Neuronal stem cell (in vitro differentiated cells): ENCODE measurements at regions not wholly inside any gene's neighbourhood (a gene's known extent, or its start where the extent isn't known, plus 50 kb on each side); places are given as distances from the start of the nearest gene placed in this dataset.

Experiments used
- DNase-seq: peaks from one replicate; pipeline ENCODE4 v3.0.0-alpha.2; 2013; ENCODE audit warnings: low spot score
- H2AFZ ChIP-seq: one replicate; pipeline ENCODE4 v1.6.1; 2013; ENCODE audit warnings: mild to moderate bottlenecking, low read length, inconsistent platforms
- H2AK5ac ChIP-seq: 2 replicates; pipeline ENCODE4 v1.6.1; 2013; ENCODE audit warnings: low read depth, mild to moderate bottlenecking, inconsistent platforms, low read length, moderate library complexity, mixed read lengths
- H2BK120ac ChIP-seq: 2 replicates; pipeline ENCODE4 v1.6.1; 2013; ENCODE audit warnings: low read depth, mild to moderate bottlenecking, inconsistent platforms, low read length, moderate library complexity, mixed read lengths
- H2BK12ac ChIP-seq: one replicate; pipeline ENCODE4 v1.6.1; 2013; ENCODE audit warnings: low read length, inconsistent platforms
- H2BK15ac ChIP-seq: 2 replicates; pipeline ENCODE4 v1.6.1; 2013; ENCODE audit warnings: mild to moderate bottlenecking, low read length, inconsistent platforms, mixed read lengths
- H2BK5ac ChIP-seq: one replicate; pipeline ENCODE4 v1.6.1; 2013; ENCODE audit warnings: inconsistent platforms, mild to moderate bottlenecking, low read length, moderate library complexity
- H3K14ac ChIP-seq: one replicate; pipeline ENCODE4 v1.6.1; 2013; ENCODE audit warnings: low read length, inconsistent platforms
- H3K18ac ChIP-seq: 2 replicates; pipeline ENCODE4 v1.6.1; 2013; ENCODE audit warnings: low read length, inconsistent platforms
- H3K23ac ChIP-seq: 2 replicates; pipeline ENCODE4 v1.6.1; 2013; ENCODE audit warnings: low read depth, mild to moderate bottlenecking, mixed read lengths, low read length, inconsistent platforms; ENCODE audit not compliant: poor library complexity
- H3K27ac ChIP-seq: replicated peaks from 3 replicates; pipeline ENCODE4 v1.5.1; 2013; ENCODE audit warnings: low read length, inconsistent platforms
- H3K27me3 ChIP-seq, 3 experiments: 2 replicates each; pipeline ENCODE4 v1.6.1; 2013; ENCODE audit warnings: low read length in 3 of 3, mild to moderate bottlenecking in 2 of 3, inconsistent platforms in 1 of 3, low read depth in 1 of 3, mixed read lengths in 1 of 3, moderate library complexity in 1 of 3; ENCODE audit not compliant: control insufficient read depth in 3 of 3, insufficient read depth in 3 of 3
- H3K36me3 ChIP-seq, 2 donors: replicated peaks in 1 of 2; 2 replicates each; pipeline ENCODE4 v1.6.1; 2013; ENCODE audit warnings: low read length in 2 of 2; ENCODE audit not compliant: control insufficient read depth in 2 of 2, insufficient read depth in 2 of 2
- H3K4ac ChIP-seq: 2 replicates; pipeline ENCODE4 v1.6.1; 2013; ENCODE audit warnings: inconsistent platforms, mild to moderate bottlenecking, low read length, moderate library complexity
- H3K4me1 ChIP-seq, 2 donors: 1 replicate in 1 of 2; 2 replicates in 1 of 2; pipeline ENCODE4 v1.6.1; 2013; ENCODE audit warnings: low read length in 2 of 2, low read depth in 1 of 2; ENCODE audit not compliant: control insufficient read depth in 2 of 2, insufficient read depth in 1 of 2
- H3K4me2 ChIP-seq: one replicate; pipeline ENCODE4 v1.6.1; 2013; ENCODE audit warnings: mild to moderate bottlenecking, low read length, inconsistent platforms; ENCODE audit not compliant: insufficient read depth, poor library complexity, severe bottlenecking
- H3K4me3 ChIP-seq, 2 donors: 2 replicates each; pipeline ENCODE4 v1.5.1; 2013; ENCODE audit warnings: low read length in 2 of 2, mild to moderate bottlenecking in 2 of 2, inconsistent platforms in 1 of 2, moderate library complexity in 1 of 2
- H3K79me1 ChIP-seq: one replicate; pipeline ENCODE4 v1.6.1; 2013; ENCODE audit warnings: low read depth, mild to moderate bottlenecking, inconsistent platforms, low read length, moderate library complexity
- H3K9ac ChIP-seq: one replicate; pipeline ENCODE4 v1.6.1; 2013; ENCODE audit warnings: mild to moderate bottlenecking, low read depth, low read length, inconsistent platforms; ENCODE audit not compliant: poor library complexity
- H3K9me3 ChIP-seq, 2 donors: replicated peaks in 1 of 2; 2 replicates each; pipeline versions ENCODE3 to v1.6.1; 2013; ENCODE audit warnings: low read length in 2 of 2, mild to moderate bottlenecking in 2 of 2, inconsistent platforms in 1 of 2, low read depth in 1 of 2, mixed read lengths in 1 of 2, moderate library complexity in 1 of 2; ENCODE audit not compliant: control insufficient read depth in 2 of 2, insufficient read depth in 1 of 2
- H4K8ac ChIP-seq: one replicate; pipeline ENCODE4 v1.6.1; 2013; ENCODE audit warnings: low read depth, mild to moderate bottlenecking, inconsistent platforms, low read length, moderate library complexity
- H4K91ac ChIP-seq: one replicate; pipeline ENCODE4 v1.6.1; 2013; ENCODE audit warnings: low read length, low read depth, mild to moderate bottlenecking, inconsistent platforms; ENCODE audit not compliant: poor library complexity
- WGBS, 2 donors: extraction: QIAGEN DNeasy Blood & Tissue Kit; methylation state at CpG; one replicate each; pipeline ENCODE4 v1.1.7; 2013; ENCODE audit warnings: missing lambda C conversion rate in 2 of 2, mixed read lengths in 1 of 2; ENCODE audit not compliant: insufficient read length in 2 of 2, insufficient replicate concordance in 1 of 2; ENCODE audit errors: extremely low coverage in 2 of 2; 5-methylcytosine and 5-hydroxymethylcytosine counted together

GRCh38 chr13:50202485-50202884, 187.2 kb downstream of the KCNRG start:
- Histone ChIP-seq H4K91ac (no peak overlapping the region), H2BK12ac (no peak overlapping the region), H3K27ac (no peak overlapping the region), H3K18ac (no peak overlapping the region), H3K4me2 (no peak overlapping the region), H3K79me1 (no peaks in the 10 kb centered on the region), H2BK120ac (no peak overlapping the region), H2BK15ac (no peak overlapping the region), H2BK5ac (no peak overlapping the region), H4K8ac (no peak overlapping the region), H3K4ac (no peak overlapping the region), H2AFZ (peak overlapping the region; percentile 72), H3K23ac (no peak overlapping the region), H3K4me1 (peaks cover 3 to 5% of the 10 kb centered on the region in 2 donors), H3K36me3 (no peaks in the 10 kb centered on the region), H3K27me3 (no peaks in the 10 kb centered on the region), H3K9ac (no peak overlapping the region), H3K9me3 (no peaks in the 10 kb centered on the region), H3K4me3 (no peak overlapping the region), H2AK5ac (no peak overlapping the region), H3K14ac (no peak overlapping the region)
- no CpG with 5 or more reads among the region's 4 CpGs for WGBS, 2 donors
- no peak for DNase-seq

- no peak overlapping the region for H3K9ac ChIP-seq
- no peak overlapping the region for H4K91ac ChIP-seq
- no peaks in the 10 kb centered on the region for H3K79me1 ChIP-seq
- no peak overlapping the region for H3K4me2 ChIP-seq
- no peaks in the 10 kb centered on the region for H3K9me3 ChIP-seq
- H3K27ac ChIP-seq, result no peak overlapping the region
- H2BK12ac ChIP-seq, result no peak overlapping the region
- H3K4ac ChIP-seq, result no peak overlapping the region
- H3K27me3 ChIP-seq, result no peaks in the 10 kb centered on the region
- no peak overlapping the region for H4K8ac ChIP-seq
- H2BK15ac ChIP-seq, result no peak overlapping the region
- no peaks in the 10 kb centered on the region for H3K36me3 ChIP-seq
- DNase-seq, result no peak
- no peak overlapping the region for H2AK5ac ChIP-seq
- H3K23ac ChIP-seq, result no peak overlapping the region
- no peak overlapping the region for H3K4me3 ChIP-seq
- H2AFZ ChIP-seq, result no peak overlapping the region
- no peak overlapping the region for H2BK5ac ChIP-seq
- H3K14ac ChIP-seq, result no peak overlapping the region
- H2BK120ac ChIP-seq, result no peak overlapping the region
- H3K4me1 ChIP-seq, result peaks cover 3 to 5% of the 10 kb centered on the region in 2 donors
- no peak overlapping the region for H3K18ac ChIP-seq
- no CpG with 5 or more reads among the region's 1 CpG for WGBS, 2 donors
These were observed 188.2 kb downstream of the KCNRG start for GRCh38 chr13:50203256-50203941.

DNA sequence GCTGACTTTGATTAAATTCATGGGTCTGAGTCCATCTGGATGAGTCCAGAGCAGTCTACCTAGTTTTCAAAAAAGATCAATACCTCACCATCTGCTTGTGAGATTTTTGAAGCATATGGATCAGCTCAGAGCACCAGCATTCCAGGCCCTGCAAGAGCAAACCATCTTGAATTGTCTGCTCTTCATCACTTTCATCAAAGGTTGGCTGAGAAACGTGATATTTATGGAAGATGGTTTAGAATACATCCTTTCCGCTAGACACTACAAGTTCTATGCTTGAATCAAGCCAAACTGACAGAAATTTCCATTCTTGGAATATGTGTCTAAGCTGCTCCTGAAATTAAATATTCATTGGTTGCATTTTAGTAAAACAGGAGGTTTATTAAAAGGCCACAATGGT, 190.3 kb downstream of the KCNRG start:
- H3K4me3 ChIP-seq, result no peak overlapping the region
- no peaks in the 10 kb centered on the region for H3K27me3 ChIP-seq
- H3K4me1 ChIP-seq, result peaks cover 7 to 10% of the 10 kb centered on the region in 2 donors
- no peak overlapping the region for H3K18ac ChIP-seq
- H2AK5ac ChIP-seq, result no peak overlapping the region
- no peaks in the 10 kb centered on the region for H3K36me3 ChIP-seq
- H2BK120ac ChIP-seq, result no peak overlapping the region
- H3K27ac ChIP-seq, result no peak overlapping the region
- H2BK15ac ChIP-seq, result no peak overlapping the region
- no peaks in the 10 kb centered on the region for H3K9me3 ChIP-seq
- no peak for DNase-seq
- no peak overlapping the region for H2BK12ac ChIP-seq
- no peak overlapping the region for H4K8ac ChIP-seq
- no peaks in the 10 kb centered on the region for H3K79me1 ChIP-seq
- H2AFZ ChIP-seq, result no peak overlapping the region
- H3K14ac ChIP-seq, result no peak overlapping the region
- H3K4me2 ChIP-seq, result no peak overlapping the region
- H3K9ac ChIP-seq, result no peak overlapping the region
- H3K4ac ChIP-seq, result no peak overlapping the region
- WGBS, 2 donors, result no CpG with 5 or more reads among the region's 2 CpGs
- H3K23ac ChIP-seq, result no peak overlapping the region
- H2BK5ac ChIP-seq, result no peak overlapping the region
- H4K91ac ChIP-seq, result no peak overlapping the region

DNA sequence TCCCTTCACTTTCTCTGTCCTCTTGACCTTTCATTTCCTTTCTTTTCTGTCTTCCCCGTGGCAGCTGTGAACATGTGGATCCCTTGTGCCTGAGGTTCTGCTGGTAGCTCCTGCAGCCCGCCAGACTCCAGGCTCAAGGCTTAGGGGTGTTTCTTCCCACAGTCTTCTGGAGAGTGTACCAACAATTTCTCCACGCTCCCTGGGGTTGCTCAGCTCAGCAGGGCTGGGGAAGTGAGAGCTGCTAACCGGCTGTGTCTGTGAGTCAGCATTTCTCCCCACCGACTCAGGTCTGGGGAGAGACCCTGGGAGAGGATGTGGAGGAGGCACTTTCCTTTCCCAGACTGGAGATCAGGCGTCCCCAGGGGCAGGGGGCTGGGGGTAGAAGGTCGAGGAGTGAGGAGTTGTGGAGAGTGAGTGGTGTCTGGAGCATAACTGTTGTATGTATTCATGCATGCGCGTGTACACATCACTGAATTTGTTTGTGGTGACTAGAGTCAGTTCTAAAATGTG, 193.6 kb downstream of the KCNRG start:
- Histone ChIP-seq H3K36me3 (no peaks in the 10 kb centered on the region), H4K91ac (no peak overlapping the region), H4K8ac (peak overlapping the region; percentile 92), H3K27me3 (no peaks in the 10 kb centered on the region), H2AFZ (peak overlapping the region; percentile 91), H3K4me2 (no peak overlapping the region), H3K23ac (peak overlapping the region; percentile 68), H3K4me3 (peak overlapping the region in 1 of 2 donors; percentile 13), H3K9ac (peak overlapping the region; percentile 21), H3K4ac (no peak overlapping the region), H3K9me3 (peaks cover 2 to 12% of the 10 kb centered on the region in 2 donors), H3K27ac (peak overlapping the region; percentile 19), H3K79me1 (no peaks in the 10 kb centered on the region), H2AK5ac (no peak overlapping the region), H3K18ac (peak overlapping the region; percentile 52), H2BK15ac (peak overlapping the region; percentile 9), H3K4me1 (peaks cover 5 to 7% of the 10 kb centered on the region in 2 donors), H2BK120ac (peak overlapping the region; percentile 16), H2BK12ac (no peak overlapping the region), H3K14ac (no peak overlapping the region), H2BK5ac (peak overlapping the region; percentile 2)
- DNase-seq, result no peak
- WGBS, 2 donors, result no CpG with 5 or more reads among the region's 9 CpGs
